ENCODE measurements at regions not wholly inside any gene's neighbourhood (a gene's known extent, or its start where the extent isn't known, plus 50 kb on each side); places are given as distances from the start of the nearest gene placed in this dataset.

DNA sequence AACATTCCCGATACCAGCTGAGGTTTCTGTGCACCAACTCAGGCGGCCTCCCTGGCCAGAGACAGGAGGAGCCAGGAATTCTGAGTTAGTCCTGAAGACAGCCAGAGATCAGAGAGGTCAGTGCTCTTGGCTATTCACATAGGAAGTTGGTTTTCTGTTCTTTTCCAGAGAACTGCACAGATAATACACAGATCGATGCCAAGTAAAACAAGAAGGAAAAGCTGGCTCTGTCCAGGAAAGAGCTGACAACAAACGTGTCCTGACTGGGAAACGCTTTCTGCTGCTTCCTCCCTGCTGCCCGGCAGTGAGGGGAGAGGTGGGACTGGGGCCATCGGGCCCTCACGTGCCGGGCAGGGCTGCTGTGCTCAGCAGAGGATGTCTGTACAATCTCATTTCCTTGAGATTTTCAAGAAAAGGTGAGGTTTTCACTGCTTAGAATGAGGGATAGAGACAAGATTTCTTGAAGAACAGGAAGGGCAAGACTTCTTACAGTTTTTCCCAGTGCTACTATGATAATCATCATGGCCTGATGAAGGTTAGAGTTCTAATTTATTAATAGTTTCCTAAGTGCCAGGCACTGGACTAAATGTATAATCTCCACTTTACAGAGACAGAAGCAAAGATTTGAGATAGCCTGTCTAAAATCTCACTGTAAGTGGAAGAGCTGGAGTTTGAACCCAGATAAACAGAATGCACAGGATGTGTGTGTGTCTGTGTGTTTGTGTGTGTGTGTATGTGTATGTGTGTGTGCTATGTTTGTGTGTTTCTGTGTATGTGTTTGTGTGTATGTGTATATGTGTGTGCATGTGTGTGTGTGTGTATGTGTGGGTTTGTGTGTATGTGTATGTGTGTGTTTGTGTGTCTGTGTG is 211.0 kb upstream of the RAB4A start:
- no peak overlapping the region for H3K4me3 ChIP-seq (ENCODE audit: low read depth, low read length)
- TF ChIP-seq, protein P1, sequence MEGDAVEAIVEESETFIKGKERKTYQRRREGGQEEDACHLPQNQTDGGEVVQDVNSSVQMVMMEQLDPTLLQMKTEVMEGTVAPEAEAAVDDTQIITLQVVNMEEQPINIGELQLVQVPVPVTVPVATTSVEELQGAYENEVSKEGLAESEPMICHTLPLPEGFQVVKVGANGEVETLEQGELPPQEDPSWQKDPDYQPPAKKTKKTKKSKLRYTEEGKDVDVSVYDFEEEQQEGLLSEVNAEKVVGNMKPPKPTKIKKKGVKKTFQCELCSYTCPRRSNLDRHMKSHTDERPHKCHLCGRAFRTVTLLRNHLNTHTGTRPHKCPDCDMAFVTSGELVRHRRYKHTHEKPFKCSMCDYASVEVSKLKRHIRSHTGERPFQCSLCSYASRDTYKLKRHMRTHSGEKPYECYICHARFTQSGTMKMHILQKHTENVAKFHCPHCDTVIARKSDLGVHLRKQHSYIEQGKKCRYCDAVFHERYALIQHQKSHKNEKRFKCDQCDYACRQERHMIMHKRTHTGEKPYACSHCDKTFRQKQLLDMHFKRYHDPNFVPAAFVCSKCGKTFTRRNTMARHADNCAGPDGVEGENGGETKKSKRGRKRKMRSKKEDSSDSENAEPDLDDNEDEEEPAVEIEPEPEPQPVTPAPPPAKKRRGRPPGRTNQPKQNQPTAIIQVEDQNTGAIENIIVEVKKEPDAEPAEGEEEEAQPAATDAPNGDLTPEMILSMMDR (IDR thresholded peaks at IDR 0.05; ENCODE audit: low read depth, low read length): no peak
- H3K36me3 ChIP-seq: no peaks in the 10 kb centered on the region
- H3K4me1 ChIP-seq: peaks cover 17% of the 10 kb centered on the region
- H3K27me3 ChIP-seq: no peaks in the 10 kb centered on the region
- peak; percentile 40 for DNase-seq
- no peaks in the 10 kb centered on the region for H3K9me3 ChIP-seq

DNA sequence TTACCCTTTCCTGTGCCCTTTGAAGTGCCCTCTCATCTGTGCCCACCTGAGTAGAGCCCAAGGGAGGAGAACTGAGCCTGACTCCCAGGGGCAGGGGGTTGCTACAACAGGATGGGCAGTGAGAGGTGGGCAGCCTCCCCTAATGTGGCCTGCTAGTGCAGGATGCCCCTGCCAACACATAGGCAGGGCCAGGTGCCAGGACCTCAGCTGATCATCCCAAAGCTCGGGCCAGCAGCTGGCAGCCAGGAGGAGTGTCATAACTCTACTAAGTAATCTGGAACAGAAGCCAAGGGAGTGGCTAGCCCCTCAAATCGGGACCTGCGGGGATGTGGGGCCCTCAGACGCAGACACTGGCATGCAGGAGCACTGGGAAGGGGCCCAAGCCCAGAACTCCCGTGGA is 208.8 kb upstream of the RAB4A start:
- Histone ChIP-seq H3K9me3 (no peaks in the 10 kb centered on the region), H3K36me3 (no peaks in the 10 kb centered on the region), H3K4me3 (ENCODE audit: low read depth, low read length) (no peak overlapping the region), H3K27me3 (no peaks in the 10 kb centered on the region), H3K4me1 (peaks cover 17% of the 10 kb centered on the region)
- TF ChIP-seq, protein P1 (IDR thresholded peaks at IDR 0.05; ENCODE audit: low read depth, low read length): no peak
- DNase-seq: no peak

DNA sequence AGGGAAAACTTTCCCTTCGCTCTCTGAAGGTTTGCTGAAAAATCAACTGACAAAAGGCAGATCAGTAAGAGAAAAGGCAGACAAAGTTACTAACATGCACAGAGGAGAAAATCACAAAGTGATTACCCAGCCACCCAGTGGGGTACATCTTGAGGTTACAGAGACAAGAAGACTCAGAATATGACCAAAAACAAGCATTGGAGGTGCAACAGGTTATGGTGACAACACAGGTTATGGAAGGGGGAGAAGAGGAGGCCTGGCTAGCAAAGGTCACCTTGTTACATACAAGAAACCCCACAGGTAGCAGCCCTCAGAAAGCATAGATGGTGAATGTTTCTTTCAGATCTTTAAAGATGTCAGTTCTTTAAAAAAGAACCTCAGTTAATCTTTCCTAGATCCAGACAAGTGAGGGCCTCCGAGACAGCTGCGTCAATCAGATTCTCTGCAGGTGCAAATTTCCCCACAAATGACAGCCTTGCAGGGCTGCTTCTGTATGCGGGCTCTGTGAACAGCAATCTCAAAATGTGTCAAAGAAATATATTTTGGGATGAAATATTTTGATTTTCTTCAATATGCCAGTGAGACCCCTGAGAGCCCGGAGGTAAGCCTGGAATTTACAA is 207.6 kb upstream of the RAB4A start:
- no peaks in the 10 kb centered on the region for H3K36me3 ChIP-seq
- no peak for DNase-seq
- H3K4me3 ChIP-seq (ENCODE audit: low read depth, low read length): no peak overlapping the region
- H3K9me3 ChIP-seq: no peaks in the 10 kb centered on the region
- no peaks in the 10 kb centered on the region for H3K27me3 ChIP-seq
- H3K4me1 ChIP-seq: peaks cover 17% of the 10 kb centered on the region
- TF ChIP-seq, protein P1 (IDR thresholded peaks at IDR 0.05; ENCODE audit: low read depth, low read length): no peak

DNA sequence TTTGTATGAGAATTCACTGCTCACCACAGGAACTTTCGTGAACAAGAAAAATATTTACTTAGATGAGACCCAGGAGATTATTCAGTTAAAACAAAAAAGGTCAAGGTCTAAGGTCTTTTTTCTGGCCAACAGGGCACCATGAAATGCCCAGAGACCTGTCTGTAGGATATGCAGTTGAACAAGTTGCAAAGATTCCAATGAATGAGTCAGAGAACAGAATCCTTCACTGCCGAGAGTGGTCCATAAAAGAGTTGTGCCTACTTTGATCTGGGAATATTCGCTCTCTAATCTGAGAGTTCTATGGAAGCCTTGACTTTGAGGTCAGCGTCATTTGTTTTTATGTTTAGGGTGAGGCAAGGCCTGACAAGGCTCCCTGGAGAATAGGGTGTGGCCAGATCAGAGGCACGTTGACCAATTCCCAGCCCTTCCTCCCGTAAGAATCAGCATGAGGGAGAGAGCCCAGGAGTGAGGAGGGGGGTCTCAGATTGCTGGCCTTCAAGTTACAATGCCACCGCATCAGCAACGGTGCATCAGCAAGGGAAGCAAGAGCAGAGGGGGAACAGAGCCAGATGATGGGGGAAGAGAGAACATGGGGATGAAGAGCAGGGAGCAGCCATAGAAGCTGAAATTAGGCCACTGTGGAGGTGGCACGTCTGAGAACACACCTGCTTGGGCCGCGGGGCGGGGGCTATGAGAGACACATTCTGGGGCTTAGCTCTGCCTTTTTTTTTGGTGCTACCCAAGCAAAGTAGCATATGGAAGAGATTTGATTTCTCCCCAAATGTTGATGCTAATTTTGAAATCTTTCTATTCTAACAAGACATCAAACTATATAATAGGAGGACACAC is 206.4 kb upstream of the RAB4A start:
- Histone ChIP-seq H3K9me3 (no peaks in the 10 kb centered on the region), H3K4me3 (ENCODE audit: low read depth, low read length) (no peak overlapping the region), H3K4me1 (peaks cover 10% of the 10 kb centered on the region), H3K36me3 (no peaks in the 10 kb centered on the region), H3K27me3 (no peaks in the 10 kb centered on the region)
- no peak for DNase-seq
- TF ChIP-seq, protein P1 (IDR thresholded peaks at IDR 0.05; ENCODE audit: low read depth, low read length): no peak

DNA sequence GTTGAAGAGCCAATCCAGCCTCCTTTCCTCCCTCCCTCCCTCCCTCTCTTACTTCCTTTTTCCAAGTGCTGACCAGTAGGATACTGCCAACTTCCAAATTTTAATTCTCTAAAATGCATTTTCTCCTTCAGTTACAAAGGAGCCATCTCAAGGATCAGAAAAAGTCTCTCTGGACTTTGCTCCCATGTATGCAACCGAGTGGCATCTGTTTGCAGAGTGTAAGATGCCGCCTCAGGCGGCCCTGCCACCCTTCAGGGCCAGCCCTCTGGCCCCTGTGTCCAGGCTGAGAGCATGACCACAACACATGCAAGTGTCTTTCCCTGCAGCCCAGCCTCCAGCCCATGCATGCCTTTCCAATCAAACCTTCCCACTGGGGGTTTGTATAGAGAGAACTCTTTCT is 205.3 kb upstream of the RAB4A start:
- TF ChIP-seq, protein P1 (IDR thresholded peaks at IDR 0.05; ENCODE audit: low read depth, low read length): no peak
- Histone ChIP-seq H3K4me1 (peaks cover 8% of the 10 kb centered on the region), H3K4me3 (ENCODE audit: low read depth, low read length) (no peak overlapping the region), H3K9me3 (no peaks in the 10 kb centered on the region), H3K36me3 (no peaks in the 10 kb centered on the region), H3K27me3 (no peaks in the 10 kb centered on the region)
- no peak for DNase-seq

Data from BE2C (cell line).